Fibroblast of skin of back (primary cell): ENCODE measurements at regions not wholly inside any gene's neighbourhood (a gene's known extent, or its start where the extent isn't known, plus 50 kb on each side); places are given as distances from the start of the nearest gene placed in this dataset.
"Not testable (repeated sequence)": the region's sequence is repeated elsewhere in the genome, so short reads cannot be mapped to it uniquely, and the experiment has no call there.

Experiments used
- DNase-seq: peaks from one replicate; pipeline ENCODE4 v3.0.0-alpha.2; 2013

DNA sequence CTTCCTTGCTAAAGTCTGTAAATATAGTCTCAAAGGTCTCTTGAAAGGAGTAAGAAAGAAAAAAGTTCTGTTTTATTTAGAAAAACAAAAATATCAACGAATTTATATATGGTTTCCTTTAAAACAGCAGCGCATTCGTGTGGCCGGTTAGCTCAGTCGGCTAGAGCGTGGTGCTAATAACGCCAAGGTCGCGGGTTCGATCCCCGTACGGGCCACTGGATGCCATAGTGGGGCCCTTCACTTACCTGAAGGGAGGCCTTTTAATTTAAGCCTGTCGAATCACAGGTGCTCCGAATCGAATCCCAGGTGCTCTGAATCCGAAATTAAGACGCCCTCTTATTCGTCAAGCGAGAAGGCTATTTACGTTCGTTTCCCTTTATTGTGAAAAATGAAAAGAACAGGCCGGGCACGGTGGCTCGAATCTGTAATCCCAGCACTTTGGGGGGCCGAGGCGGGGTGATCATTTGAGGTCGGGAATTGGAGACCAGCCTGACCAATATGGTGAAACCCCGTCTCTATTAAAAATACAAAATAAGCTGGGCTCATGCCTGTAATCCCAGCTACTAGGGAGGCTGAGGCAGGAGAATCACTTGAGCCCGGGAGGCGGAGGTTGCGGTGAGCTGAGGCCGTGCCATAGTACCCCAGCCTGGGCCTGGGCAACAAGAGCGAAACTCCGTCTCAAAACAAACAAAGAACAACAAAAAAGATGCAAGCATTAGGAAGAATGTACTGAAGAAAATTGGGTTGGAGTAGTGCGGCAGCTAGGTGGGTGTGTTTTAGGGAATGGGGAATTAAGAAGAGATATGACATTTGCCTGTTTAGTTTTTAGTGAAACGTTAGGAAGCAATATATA is 195.8 kb upstream of the ZNF184 start:
- peak; percentile 60 for DNase-seq

DNA sequence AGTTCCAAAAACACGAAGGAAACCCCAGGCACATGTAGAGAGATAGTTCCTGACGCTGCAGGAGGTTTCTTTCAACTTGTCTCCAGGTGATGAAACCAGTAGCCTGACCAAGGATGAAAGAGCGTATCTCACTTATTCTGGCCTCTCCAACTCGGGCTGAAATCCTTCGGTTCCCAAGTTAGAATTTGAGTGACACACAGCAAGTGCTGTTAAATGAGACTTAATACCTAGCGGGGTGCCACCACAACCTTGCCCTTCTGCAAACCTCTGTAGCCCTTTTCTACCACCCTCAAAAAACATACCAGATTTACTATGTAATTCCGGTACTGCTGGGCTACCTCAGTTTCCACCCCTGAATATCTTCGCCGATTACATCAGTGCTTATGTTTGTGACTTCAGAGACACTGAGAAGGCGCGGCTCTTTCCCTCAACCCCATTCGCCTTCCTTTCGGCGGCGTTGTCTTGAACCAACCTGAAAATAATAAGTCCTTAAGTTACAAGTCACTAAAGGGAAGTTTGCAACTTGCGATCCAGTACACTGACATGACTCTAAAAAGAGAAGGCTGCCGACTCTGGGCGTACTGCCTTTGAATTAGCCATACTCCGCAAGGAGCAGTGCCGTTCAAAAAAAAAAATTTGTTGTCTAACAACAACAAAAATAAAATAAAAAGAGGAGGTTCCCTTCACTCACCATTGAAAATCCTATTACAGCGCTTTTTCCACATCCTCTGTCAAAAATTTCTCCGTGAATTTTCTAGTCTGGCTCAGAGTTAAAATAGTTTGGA is 194.9 kb upstream of the ZNF184 start:
- no peak for DNase-seq

DNA sequence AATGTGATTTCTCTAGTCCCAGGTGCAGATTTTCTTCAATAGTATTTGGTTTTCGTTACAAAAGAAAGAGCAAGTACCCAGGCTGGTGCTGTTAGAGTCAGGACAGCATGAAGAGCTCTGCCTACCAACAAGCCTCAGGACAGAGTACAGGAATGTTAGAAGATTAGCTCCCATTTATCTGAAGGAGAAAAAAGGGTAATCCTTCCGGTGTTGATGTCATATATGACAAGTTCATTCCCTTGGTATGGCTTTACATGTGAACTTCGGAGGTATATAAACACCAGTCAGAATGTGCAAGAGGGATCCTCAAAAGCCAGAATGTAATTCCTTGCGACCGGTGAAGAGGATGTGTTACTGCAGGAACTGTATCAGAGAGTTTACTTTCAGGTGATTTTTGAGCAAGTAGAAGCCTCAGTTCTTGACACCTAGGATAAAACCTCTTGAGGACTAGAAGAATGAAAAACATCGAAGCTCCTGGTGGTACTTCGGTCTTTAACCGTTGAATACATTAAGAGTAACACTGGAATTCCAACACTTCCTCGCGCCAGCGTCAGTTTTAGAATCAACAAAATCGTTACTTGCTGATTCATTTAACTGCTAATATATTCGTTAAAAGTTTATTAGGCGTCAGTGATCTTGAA is 194.2 kb upstream of the ZNF184 start:
- DNase-seq: no peak

DNA sequence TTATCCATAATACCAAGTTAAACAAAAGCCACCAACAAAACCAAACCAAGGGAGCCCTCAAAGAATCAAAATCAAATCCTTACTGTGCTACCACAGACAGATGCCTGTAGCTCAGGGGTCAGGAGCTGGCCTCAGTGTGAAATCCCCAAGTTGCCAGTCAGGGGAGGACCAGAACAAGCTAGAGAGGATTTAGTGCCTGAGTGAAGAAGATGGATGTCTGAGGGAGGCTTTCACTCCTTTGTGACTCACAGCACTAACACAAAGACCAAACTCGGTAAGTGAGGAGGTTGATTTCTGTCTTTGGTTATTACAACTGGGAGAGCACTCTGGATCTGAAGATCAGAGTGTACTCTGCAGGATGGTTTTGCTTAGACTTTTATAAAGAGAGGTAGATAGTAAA is 189.9 kb upstream of the ZNF184 start:
- DNase-seq: no peak

DNA sequence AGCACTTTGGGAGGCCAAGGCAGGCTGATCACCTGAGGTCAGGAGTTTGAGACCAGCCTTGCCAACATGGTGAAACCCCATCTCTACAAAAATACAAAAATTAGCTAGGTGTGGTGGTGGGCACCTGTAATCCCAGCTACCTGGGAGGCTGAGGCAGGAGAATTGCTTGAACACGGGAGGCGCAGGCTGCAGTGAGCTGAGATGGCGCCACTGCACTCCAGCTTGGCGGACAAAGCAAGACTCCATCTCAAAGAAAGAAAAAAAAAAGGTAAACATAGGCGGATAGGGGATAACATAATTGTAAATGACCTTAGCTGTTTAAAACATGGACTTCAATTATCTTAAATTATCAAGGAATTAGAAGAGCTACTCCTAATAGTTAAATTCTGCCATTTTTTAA is 189.3 kb upstream of the ZNF184 start:
- DNase-seq: not testable (repeated sequence)

DNA sequence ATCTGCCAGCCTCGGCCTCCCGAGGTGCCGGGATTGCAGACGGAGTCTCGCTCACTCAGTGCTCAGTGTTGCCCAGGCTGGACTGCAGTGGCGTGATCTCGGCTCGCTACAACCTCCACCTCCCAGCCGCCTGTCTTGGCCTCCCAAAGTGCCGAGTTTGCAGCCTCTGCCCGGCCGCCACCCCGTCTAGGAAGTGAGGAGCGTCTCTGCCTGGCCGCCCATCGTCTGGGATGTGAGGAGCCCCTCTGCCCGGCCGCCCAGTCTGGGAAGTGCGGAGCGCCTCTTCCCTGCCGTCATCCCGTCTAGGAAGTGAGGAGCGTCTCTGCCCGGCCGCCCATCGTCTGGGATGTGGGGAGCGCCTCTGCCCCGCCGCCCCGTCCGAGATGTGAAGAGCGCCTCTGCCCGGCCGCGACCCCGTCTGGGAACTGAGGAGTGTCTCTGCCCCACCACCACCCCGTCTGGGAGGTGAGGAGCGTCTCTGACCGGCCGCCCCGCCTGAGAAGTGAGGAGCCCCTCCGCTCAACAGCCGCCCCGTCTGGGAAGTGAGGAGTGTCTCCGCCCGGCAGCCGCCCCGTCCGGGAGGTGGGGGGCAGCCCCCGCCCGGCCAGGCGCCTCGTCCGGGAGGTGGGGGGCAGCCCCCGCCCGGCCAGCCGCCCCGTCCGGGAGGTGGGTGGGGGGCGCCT is 180.4 kb upstream of the ZNF184 start:
- DNase-seq: not testable (repeated sequence)

DNA sequence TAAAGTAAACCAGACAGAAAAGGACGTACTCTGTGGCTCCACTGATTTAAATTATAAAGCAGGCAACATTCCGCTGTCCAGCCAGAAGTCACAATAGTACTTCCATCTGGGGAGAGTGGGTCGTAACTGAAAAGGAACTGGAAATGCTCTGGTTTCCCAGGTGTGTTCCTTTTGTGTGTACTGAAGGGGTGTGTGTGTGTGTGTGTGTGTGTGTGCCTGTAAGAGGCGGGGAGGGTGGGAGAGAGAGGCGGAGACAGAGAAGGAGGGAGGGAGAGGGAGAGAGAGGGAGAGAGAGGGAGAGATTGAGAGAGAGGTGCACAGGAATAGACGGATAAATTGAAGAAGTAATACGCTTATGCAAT is 178.4 kb upstream of the ZNF184 start:
- DNase-seq: no peak

DNA sequence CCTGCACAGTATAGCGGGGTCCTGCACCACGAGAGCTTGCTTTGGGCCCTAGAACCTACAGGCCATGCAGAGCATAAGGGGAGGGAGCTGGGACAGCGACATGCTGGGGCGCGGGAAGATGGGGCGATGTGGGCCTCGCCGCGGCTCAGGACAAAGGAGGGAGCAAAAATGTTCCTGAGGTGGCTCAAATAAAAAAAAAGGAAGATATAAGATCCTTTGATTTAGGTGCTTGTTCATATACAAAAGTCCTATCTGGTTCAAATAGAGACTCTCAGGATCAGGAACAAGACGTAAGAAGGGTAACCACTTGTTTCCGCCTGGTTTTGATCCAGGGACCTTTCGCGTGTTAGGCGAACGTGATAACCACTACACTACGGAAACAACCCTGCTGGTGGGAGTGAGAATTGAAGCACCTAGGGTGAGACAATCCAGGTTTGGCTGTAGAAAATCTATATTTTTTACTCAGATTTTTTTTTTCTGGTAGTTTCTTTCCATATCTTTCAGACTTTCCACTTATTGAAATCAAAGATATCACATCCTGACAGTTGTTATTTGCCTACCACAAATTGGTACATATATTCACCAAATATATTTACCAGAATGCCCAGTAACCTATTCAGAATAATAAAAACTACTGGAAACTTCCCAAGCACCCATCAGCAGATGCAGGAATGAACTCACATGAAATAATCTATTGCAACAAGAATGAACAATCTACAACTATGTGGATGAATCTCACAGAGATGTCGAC is 177.9 kb upstream of the ZNF184 start:
- peak; percentile 52 for DNase-seq

DNA sequence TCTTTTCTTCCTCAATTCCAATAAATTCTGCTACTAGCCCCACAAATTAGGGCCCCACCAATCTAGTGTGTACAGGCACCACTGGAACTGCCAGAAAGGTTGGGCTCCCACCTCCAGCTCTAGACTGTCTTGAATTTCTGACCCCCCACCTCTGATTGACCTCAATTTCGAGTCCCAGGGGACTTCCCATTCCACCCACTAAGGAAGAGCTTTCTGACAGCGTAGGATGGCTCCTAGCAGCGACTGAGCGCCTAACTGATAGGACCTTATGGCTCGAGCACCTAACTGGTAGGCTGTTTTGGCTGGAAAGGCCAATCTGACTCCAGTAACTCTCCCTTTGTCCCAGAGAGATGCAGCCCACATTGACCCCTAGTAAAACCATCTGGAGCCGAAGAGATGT is 171.6 kb upstream of the ZNF184 start:
- no peak for DNase-seq

DNA sequence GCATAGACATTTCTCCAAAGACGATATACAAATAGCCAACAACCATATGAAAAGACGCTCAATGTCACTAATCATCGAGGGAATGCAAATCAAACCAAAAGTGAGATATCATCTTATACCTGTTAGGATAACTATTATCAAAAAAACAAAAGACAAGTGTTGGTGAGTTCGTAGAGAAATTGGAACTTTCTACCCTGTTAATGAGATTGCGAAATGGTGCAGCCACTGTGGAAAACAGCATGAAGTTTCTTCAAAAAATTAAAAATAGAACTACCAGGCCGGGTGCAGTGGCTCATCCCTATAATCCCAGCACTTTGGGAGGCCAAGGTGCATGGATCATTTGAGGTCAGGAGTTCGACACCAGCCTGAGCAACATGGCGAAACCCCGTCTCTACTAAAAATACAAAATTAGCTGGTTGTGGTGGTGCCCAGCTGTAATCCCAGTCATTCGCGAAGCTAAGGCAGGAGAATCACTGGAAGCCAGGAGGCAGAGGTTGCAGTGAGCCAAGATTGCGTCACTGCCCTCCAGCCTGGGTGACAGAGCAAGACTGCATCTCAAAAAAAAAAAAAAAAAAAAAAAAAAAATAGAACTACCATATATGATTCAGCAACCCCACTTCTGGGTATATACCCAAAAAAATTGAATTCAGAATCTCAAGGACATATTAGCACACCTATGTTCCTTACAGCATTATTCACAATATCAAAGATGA is 170.0 kb upstream of the ZNF184 start:
- DNase-seq: no peak

DNA sequence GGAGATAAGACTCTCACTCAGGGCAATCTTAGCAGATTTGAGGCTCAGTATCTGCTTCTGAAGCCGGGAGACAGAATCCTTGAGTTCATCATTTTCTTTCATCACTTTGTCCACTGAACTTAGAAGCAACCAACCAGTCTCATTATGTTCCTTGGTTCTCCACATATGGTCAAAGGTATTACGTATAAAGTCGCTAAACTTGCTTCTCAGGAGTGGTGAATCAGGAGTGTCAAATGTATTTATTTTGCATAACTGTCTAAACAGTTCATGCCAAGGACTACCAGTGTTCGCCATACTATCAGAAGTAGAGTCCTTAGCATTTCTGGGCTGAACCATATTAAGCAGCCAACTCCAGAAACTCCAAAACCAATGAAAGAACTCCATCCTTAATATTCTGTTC is 163.0 kb upstream of the ZNF184 start:
- not testable (repeated sequence) for DNase-seq

DNA sequence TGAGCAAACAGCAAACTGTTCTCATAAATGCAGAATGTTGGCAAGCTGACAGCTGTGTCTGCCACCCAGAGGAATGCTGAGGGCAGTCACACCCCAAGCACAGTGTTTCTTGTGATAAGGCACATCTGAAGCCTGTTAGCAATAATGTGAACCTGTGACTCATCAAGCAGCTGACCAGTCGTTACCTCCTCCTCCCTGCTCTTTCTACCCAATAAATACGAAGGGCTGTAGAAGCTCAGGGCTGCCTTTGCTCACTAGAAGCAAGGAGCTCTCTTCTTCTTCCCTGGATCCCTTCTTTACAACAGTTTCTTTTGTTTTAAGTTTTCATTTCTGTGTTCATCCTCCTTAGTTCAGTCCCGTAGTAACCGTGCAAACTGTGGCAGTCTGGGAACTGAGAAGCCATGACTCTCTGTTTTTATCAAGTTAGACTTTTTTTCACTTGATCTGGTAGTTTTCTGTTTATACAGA is 160.3 kb upstream of the ZNF184 start:
- DNase-seq: not testable (repeated sequence)

DNA sequence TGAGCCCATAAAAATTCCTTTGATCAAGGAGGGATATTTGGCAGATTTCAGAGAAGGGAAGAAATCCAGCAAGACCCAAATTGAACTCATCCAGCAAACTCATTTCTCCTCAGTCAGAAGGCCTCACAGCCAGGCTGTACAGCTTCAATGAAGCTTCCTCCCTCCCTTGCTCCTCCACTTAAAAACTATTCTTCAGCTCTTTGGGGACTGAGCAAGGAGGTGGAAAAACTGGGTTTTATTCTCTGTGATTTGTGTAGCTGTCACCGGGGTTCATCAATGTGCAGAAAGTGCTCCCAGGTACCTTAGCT is 158.7 kb upstream of the ZNF184 start:
- no peak for DNase-seq

DNA sequence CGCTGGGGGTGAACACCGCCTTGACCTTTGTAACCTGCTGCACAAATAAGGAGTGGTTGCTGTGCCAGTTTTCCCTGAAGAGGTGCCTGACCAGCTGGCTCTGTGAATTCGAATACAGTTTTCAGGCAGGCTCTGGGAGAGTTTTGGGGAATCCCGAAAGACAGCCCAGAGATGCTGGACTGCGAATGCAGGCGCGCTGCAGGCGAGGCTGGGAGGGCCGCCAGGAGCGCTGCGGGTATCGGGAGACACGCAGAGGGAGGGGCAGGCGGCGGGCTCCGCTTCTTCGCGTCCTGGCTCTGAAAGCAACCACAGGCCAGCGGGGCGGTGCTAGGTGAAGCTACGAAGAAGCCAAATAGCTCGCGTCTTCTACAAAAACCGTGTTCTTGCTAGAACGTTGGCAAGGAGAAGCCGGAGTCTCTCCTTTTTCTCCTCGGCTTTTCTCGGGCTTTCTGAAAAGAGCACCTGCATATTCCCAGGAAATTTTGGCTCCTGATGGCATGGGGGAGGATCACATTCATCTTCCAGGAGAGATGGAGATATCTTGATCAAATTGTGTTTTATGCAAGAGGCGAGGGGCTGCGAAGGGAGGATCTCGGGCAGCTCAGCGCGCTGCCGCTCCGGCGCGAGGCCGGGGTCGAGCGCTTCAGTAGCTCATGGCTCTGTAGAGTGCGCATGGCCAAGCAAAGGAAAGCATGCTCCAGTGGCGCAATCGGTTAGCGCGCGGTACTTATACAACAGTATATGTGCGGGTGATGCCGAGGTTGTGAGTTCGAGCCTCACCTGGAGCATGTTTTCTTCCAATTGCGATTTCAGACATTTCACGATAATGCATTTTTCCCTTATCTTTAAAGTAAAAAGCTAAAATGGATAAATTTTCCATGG is 158.1 kb upstream of the ZNF184 start:
- peak; percentile 55 for DNase-seq

DNA sequence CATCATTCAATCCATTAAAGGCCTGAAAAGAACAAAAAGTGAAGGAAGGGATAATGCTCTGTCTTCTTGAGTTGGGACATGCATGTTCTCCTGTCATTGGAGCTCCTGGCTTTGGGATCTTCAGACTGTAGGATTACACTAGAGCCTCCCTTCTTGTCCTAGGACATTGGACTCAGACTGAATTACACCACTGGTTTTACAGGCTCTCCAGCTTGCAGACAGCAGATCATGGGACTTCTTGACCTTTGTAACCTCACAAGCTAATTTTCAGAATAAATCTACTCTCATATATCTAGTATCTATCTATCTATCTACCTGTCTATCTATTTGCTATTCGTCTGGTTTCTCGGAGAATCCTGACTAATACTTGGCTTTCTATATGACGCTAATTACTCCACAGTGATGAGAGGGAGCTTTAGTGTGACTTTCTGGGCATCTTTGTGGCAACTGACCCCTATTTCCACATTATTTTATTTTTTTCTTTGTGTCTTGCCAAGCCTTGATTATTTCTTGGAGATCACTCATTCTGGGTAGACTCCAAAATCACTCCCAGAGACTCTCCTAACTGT is 151.9 kb upstream of the ZNF184 start:
- no peak for DNase-seq

DNA sequence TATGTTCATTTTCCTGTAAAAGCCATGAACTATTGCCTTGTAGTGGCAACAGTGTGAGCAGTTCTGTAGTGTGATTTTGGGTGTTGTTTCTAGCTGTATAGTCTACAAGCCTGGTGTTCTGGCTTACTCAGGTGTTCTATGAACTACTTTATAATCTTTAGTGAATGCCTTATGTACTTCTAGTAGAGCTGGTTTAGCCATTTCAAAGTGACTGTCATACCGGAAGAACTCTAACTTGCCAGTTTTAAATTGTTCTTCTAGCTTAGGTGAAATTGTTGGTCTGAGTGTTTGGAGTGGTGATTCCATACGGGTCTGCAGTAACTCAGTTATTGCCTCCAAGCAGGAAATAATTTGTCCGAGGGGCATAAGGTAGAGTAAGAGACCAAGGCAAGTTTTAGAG is 150.2 kb upstream of the ZNF184 start:
- DNase-seq: no peak

DNA sequence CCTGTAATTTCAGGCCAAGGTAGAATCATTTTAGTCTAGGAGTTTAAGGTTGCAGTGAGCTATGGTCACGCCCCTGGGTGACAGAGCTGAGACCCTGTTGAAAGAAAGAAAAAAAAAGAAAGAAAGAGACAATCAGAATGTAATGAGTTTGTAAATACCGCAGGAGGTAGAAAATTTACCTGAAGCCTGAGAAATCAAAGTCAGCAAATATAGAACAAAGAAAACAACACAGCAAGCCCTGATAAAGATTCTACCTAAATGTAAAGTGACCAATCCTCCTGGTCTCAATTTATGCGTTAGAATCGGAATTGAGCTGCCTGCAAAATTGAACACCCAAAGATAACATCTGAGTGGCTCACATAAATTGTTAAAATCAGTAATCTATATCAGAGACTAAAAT is 146.5 kb upstream of the ZNF184 start:
- DNase-seq: no peak

DNA sequence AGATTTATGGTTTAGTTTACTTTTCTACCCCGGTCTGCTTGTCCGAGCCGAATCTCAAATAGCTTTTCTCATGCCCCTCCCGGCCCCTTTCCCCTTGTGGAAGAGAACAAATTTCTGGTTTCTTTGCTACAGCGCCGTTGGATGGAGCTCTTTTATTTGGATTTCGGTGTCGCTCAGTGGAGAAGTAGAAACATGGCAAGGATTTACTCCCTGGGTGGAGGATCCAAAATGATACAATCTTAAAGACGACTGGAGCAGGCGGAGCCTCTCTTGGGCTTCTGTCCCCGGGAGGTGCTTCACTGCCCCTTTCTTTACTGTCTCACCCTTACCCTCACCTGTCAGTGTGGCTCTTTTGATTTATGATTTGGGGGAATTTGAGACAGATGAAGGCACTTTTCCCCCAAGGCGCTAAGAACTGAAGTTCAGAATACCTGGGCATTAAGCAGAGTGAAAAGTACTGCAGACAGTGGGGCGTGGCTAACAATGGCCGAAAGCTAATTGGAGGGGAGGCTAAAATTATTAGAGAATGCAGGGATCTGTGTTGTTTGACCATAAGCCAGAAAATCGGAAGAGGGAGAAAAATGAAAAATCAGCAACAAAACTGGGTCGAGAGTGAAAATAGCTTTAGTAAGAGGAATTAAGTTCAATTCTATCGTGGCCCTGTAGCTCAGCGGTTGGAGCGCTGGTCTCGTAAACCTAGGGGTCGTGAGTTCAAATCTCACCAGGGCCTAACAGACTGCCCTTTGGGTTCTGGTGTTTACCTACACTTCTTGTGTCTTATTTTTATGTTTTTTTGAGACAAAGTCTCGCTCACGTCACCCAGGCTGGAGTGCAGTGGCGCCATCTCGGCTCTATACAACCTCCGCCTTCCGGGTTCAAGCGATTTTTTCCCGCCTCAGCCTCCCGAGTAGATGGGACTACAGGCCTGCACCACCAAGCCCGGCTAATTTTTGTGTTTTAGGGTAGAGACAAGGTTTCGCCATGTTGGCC is 145.1 kb upstream of the ZNF184 start:
- peak; percentile 36 for DNase-seq
